SU-DHL-6 (cell line): ENCODE measurements at regions not wholly inside any gene's neighbourhood (a gene's known extent, or its start where the extent isn't known, plus 50 kb on each side); places are given as distances from the start of the nearest gene placed in this dataset.
"Not testable (repeated sequence)": the region's sequence is repeated elsewhere in the genome, so short reads cannot be mapped to it uniquely, and the experiment has no call there.

ENCODE experiments used
- H2AFZ ChIP-seq: fragments of 200-600 bp; sonication (generic); 2 replicates; pipeline ENCODE4 v1.6.1; 2014; ENCODE audit warnings: low read depth, mild to moderate bottlenecking, moderate library complexity, mixed read lengths, antibody characterized with exemption, low read length; ENCODE audit not compliant: severe bottlenecking
- H3F3A ChIP-seq: fragments of 200-600 bp; shearing (Covaris generic); 2 replicates; pipeline ENCODE4 v1.6.0; 2016; ENCODE audit warnings: antibody characterized with exemption, mild to moderate bottlenecking; ENCODE audit not compliant: insufficient read depth
- H3K27ac ChIP-seq: fragments of 200-600 bp; sonication (generic); 2 replicates; pipeline ENCODE4 v1.5.1; 2016; ENCODE audit warnings: low read depth, mild to moderate bottlenecking, low read length, moderate library complexity, mixed read lengths
- H3K27me3 ChIP-seq: fragments of 200-600 bp; sonication (generic), shearing (Covaris generic); 2 replicates; pipeline ENCODE4 v1.6.0; 2014; ENCODE audit warnings: mild to moderate bottlenecking, low read length
- H3K36me3 ChIP-seq: fragments of 200-600 bp; sonication (generic); 2 replicates; pipeline ENCODE4 v1.6.1; 2014; ENCODE audit warnings: mild to moderate bottlenecking, low read length, mixed read lengths
- H3K4me2 ChIP-seq: fragments of 300-600, 200-600 bp; shearing (Covaris generic), sonication (generic); 2 replicates; pipeline ENCODE4 v1.6.0; 2014; ENCODE audit warnings: low read length, low read depth, mild to moderate bottlenecking; ENCODE audit not compliant: poor library complexity, severe bottlenecking
- H3K4me3 ChIP-seq: fragments of 200-600 bp; sonication (generic); 2 replicates; pipeline ENCODE4 v1.5.1; 2014; ENCODE audit warnings: antibody characterized with exemption, low read length, mild to moderate bottlenecking, mixed read lengths; ENCODE audit not compliant: insufficient read depth, poor library complexity, severe bottlenecking
- H3K79me2 ChIP-seq: fragments of 200-600 bp; sonication (generic); 2 replicates; pipeline ENCODE4 v1.6.1; 2014; ENCODE audit warnings: mild to moderate bottlenecking, low read length, moderate library complexity; ENCODE audit not compliant: insufficient read depth
- H3K9ac ChIP-seq: fragments of 200-600 bp; sonication (generic); 2 replicates; pipeline ENCODE4 v1.7.0; 2014; ENCODE audit warnings: mild to moderate bottlenecking, low read length
- H3K9me2 ChIP-seq: fragments of 200-600 bp; sonication (generic); replicated peaks from 2 replicates; pipeline ENCODE4 v1.6.1; 2014; ENCODE audit warnings: low read length; ENCODE audit not compliant: insufficient read depth
- H3K9me3 ChIP-seq: fragments of 200-600 bp; sonication (generic); 2 replicates; pipeline ENCODE4 v1.6.1; 2014; ENCODE audit warnings: low read length, mixed read lengths; ENCODE audit not compliant: insufficient read depth
- H4K20me1 ChIP-seq: fragments of 200-600 bp; sonication (generic); 2 replicates; pipeline ENCODE4 v1.6.1; 2014; ENCODE audit warnings: low read depth, mild to moderate bottlenecking, antibody characterized with exemption, low read length, moderate library complexity, mixed read lengths
- EZH2phosphoT487 ChIP-seq: fragments of 200-600 bp; sonication (generic), shearing (Covaris generic); conservative IDR thresholded peaks from 2 replicates; pipeline ENCODE4 v1.6.1; 2018; ENCODE audit warnings: mild to moderate bottlenecking, antibody characterized with exemption, low read length, moderate library complexity, mixed read lengths
- TF ChIP-seq, protein P1 (sequence below): fragments of 200-600 bp; sonication (generic); IDR thresholded peaks from one replicate; pipeline ENCODE4 v1.5.1; 2017; ENCODE audit warnings: antibody characterized with exemption, mild to moderate bottlenecking, low read length, moderate library complexity; ENCODE audit not compliant: insufficient read depth, poor library complexity, severe bottlenecking

GRCh38 chr3:139269984-139270383, 73.8 kb upstream of the MRPS22 start:
- Histone ChIP-seq H3F3A (no peaks in the 10 kb centered on the region), H3K36me3 (no peaks in the 10 kb centered on the region), H3K79me2 (no peaks in the 10 kb centered on the region), H3K9me3 (no peaks in the 10 kb centered on the region), H3K27me3 (no peaks in the 10 kb centered on the region), H3K9me2 (no peaks in the 10 kb centered on the region), H3K9ac (no peak overlapping the region), H3K4me3 (no peak overlapping the region), H4K20me1 (no peaks in the 10 kb centered on the region), H2AFZ (no peak overlapping the region), H3K4me2 (no peak overlapping the region), H3K27ac (no peak overlapping the region)
- TF ChIP-seq EZH2phosphoT487, result no peak
- TF ChIP-seq, protein P1, sequence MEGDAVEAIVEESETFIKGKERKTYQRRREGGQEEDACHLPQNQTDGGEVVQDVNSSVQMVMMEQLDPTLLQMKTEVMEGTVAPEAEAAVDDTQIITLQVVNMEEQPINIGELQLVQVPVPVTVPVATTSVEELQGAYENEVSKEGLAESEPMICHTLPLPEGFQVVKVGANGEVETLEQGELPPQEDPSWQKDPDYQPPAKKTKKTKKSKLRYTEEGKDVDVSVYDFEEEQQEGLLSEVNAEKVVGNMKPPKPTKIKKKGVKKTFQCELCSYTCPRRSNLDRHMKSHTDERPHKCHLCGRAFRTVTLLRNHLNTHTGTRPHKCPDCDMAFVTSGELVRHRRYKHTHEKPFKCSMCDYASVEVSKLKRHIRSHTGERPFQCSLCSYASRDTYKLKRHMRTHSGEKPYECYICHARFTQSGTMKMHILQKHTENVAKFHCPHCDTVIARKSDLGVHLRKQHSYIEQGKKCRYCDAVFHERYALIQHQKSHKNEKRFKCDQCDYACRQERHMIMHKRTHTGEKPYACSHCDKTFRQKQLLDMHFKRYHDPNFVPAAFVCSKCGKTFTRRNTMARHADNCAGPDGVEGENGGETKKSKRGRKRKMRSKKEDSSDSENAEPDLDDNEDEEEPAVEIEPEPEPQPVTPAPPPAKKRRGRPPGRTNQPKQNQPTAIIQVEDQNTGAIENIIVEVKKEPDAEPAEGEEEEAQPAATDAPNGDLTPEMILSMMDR, result no peak

GRCh38 chr3:139270652-139271051, 73.2 kb upstream of the MRPS22 start:
- H3K36me3 ChIP-seq, H3K9ac ChIP-seq, H4K20me1 ChIP-seq, H3K4me2 ChIP-seq, H3F3A ChIP-seq, H3K27ac ChIP-seq, H3K9me3 ChIP-seq, H3K79me2 ChIP-seq, H3K4me3 ChIP-seq, H3K27me3 ChIP-seq, H3K9me2 ChIP-seq, H2AFZ ChIP-seq: not testable (repeated sequence)

GRCh38 chr3:139280027-139280671, 63.7 kb upstream of the MRPS22 start:
- Histone ChIP-seq H2AFZ (no peak overlapping the region), H3K4me2 (no peak overlapping the region), H3K27ac (no peak overlapping the region), H3K9me3 (0 out of 2 replicates have a peak, but pooled peaks cover 4% of the 10 kb centered on the region), H3K9ac (no peak overlapping the region), H3F3A (no peaks in the 10 kb centered on the region), H3K36me3 (no peaks in the 10 kb centered on the region), H3K9me2 (no peaks in the 10 kb centered on the region), H3K79me2 (no peaks in the 10 kb centered on the region), H3K4me3 (no peak overlapping the region), H4K20me1 (no peaks in the 10 kb centered on the region), H3K27me3 (no peaks in the 10 kb centered on the region)
- TF ChIP-seq, protein P1, result no peak
- TF ChIP-seq EZH2phosphoT487, result no peak

GRCh38 chr3:139281096-139281495, 62.7 kb upstream of the MRPS22 start:
- no peak for TF ChIP-seq EZH2phosphoT487
- Histone ChIP-seq H3K4me2 (no peak overlapping the region), H3F3A (no peaks in the 10 kb centered on the region), H3K4me3 (no peak overlapping the region), H4K20me1 (no peaks in the 10 kb centered on the region), H3K79me2 (no peaks in the 10 kb centered on the region), H3K9ac (no peak overlapping the region), H3K9me2 (no peaks in the 10 kb centered on the region), H3K36me3 (no peaks in the 10 kb centered on the region), H3K27ac (no peak overlapping the region), H3K9me3 (0 out of 2 replicates have a peak, but pooled peaks cover 4% of the 10 kb centered on the region), H3K27me3 (no peaks in the 10 kb centered on the region), H2AFZ (no peak overlapping the region)
